Smooth muscle cell (in vitro differentiated cells): ENCODE measurements at regions not wholly inside any gene's neighbourhood (a gene's known extent, or its start where the extent isn't known, plus 50 kb on each side); places are given as distances from the start of the nearest gene placed in this dataset.
"Not testable (repeated sequence)": the region's sequence is repeated elsewhere in the genome, so short reads cannot be mapped to it uniquely, and the experiment has no call there.

Source experiments
- DNase-seq: peaks from one replicate; lab custom pipeline; 2025; ENCODE audit not compliant: unreplicated experiment; lab: John Stamatoyannopoulos, UW
- H2AFZ ChIP-seq: fragments of 200-600 bp; sonication (generic); 2 replicates; pipeline ENCODE4 v1.6.0; 2016; ENCODE audit warnings: antibody characterized with exemption, low read depth, mild to moderate bottlenecking
- H3F3A ChIP-seq: fragments of 200-600 bp; sonication (generic); 2 replicates; pipeline ENCODE4 v1.6.0; 2017; ENCODE audit warnings: antibody characterized with exemption, low read depth
- H3K27ac ChIP-seq: fragments of 200-600 bp; sonication (generic); 2 replicates; pipeline ENCODE4 v1.5.1; 2016; ENCODE audit warnings: low read depth, mild to moderate bottlenecking
- H3K27me3 ChIP-seq: fragments of 200-600 bp; sonication (generic); 2 replicates; pipeline ENCODE4 v1.6.1; 2016; ENCODE audit warnings: low read depth, mild to moderate bottlenecking
- H3K36me3 ChIP-seq: fragments of 200-600 bp; sonication (generic); 2 replicates; pipeline ENCODE4 v1.5.1; 2016; ENCODE audit warnings: low read depth
- H3K4me1 ChIP-seq: fragments of 200-600 bp; sonication (generic); 2 replicates; pipeline ENCODE4 v1.5.1; 2016; ENCODE audit warnings: low read depth
- H3K4me2 ChIP-seq: fragments of 200-600 bp; sonication (generic); 2 replicates; pipeline ENCODE4 v1.6.0; 2016; ENCODE audit warnings: mild to moderate bottlenecking
- H3K4me3 ChIP-seq: fragments of 200-600 bp; sonication (generic); 2 replicates; pipeline ENCODE4 v1.5.1; 2016; ENCODE audit warnings: mild to moderate bottlenecking
- H3K79me2 ChIP-seq: fragments of 200-600 bp; sonication (generic); 2 replicates; pipeline ENCODE4 v1.6.0; 2016; ENCODE audit warnings: low read depth, mild to moderate bottlenecking
- H3K9ac ChIP-seq: fragments of 200-600 bp; sonication (generic); 2 replicates; pipeline ENCODE4 v1.6.0; 2016; ENCODE audit warnings: low read depth
- H3K9me3 ChIP-seq: fragments of 200-600 bp; sonication (generic); replicated peaks from 2 replicates; pipeline ENCODE4 v1.5.1; 2016; ENCODE audit warnings: low read depth
- H4K20me1 ChIP-seq: fragments of 200-600 bp; sonication (generic); 2 replicates; pipeline ENCODE4 v1.6.0; 2016; ENCODE audit warnings: low read depth
- CTCF ChIP-seq: fragments of 200-600 bp; sonication (generic); IDR thresholded peaks from 2 replicates; pipeline ENCODE4 v1.5.1; 2017; ENCODE audit warnings: borderline replicate concordance, mild to moderate bottlenecking, antibody characterized with exemption; ENCODE audit not compliant: insufficient read depth, poor library complexity, severe bottlenecking
- WGBS: methylation state at CpG from one replicate; pipeline ENCODE4 v1.1.7; 2016; ENCODE audit warnings: low lambda C conversion rate; 5-methylcytosine and 5-hydroxymethylcytosine counted together

- no peak for TF ChIP-seq CTCF
- Histone ChIP-seq H3K9ac (no peak overlapping the region), H3K4me2 (no peak overlapping the region), H3K9me3 (no peaks in the 10 kb centered on the region), H2AFZ (no peak overlapping the region), H4K20me1 (no peaks in the 10 kb centered on the region), H3K27me3 (peaks cover 13% of the 10 kb centered on the region), H3K36me3 (no peaks in the 10 kb centered on the region), H3K79me2 (no peaks in the 10 kb centered on the region), H3K4me3 (no peak overlapping the region), H3K27ac (no peak overlapping the region), H3F3A (no peaks in the 10 kb centered on the region), H3K4me1 (no peaks in the 10 kb centered on the region)
- 94% methylated on average over 7 of the region's 7 CpGs for WGBS
- DNase-seq = no peak
These were observed 106.9 kb upstream of the RFX8 start for GRCh38 chr2:101581675-101582299.

GRCh38 chr2:101580528-101580927 lies 105.6 kb upstream of the RFX8 start:
- Histone ChIP-seq H3K4me1 (no peaks in the 10 kb centered on the region), H3K9me3 (no peaks in the 10 kb centered on the region), H3K4me2 (no peak overlapping the region), H3K79me2 (no peaks in the 10 kb centered on the region), H2AFZ (no peak overlapping the region), H3K36me3 (no peaks in the 10 kb centered on the region), H4K20me1 (no peaks in the 10 kb centered on the region), H3K9ac (no peak overlapping the region), H3F3A (no peaks in the 10 kb centered on the region), H3K4me3 (no peak overlapping the region), H3K27ac (no peak overlapping the region), H3K27me3 (peaks cover 13% of the 10 kb centered on the region)
- 93% methylated on average over 5 of the region's 5 CpGs for WGBS
- no peak for DNase-seq
- no peak for TF ChIP-seq CTCF

GRCh38 chr2:101578671-101579070 lies 103.8 kb upstream of the RFX8 start:
- Histone ChIP-seq H3K4me3 (no peak overlapping the region), H2AFZ (no peak overlapping the region), H3K27ac (no peak overlapping the region), H3K36me3 (no peaks in the 10 kb centered on the region), H3K79me2 (no peaks in the 10 kb centered on the region), H3K4me1 (no peaks in the 10 kb centered on the region), H4K20me1 (no peaks in the 10 kb centered on the region), H3K9me3 (no peaks in the 10 kb centered on the region), H3K4me2 (no peak overlapping the region), H3F3A (no peaks in the 10 kb centered on the region), H3K27me3 (peaks cover 13% of the 10 kb centered on the region), H3K9ac (no peak overlapping the region)
- DNase-seq = no peak
- WGBS = 100% methylated on average over 1 of the region's 1 CpG
- TF ChIP-seq CTCF = no peak

GRCh38 chr2:101578135-101578534 lies 103.2 kb upstream of the RFX8 start:
- not testable (repeated sequence) for H3K36me3 ChIP-seq, DNase-seq, H4K20me1 ChIP-seq, H3K4me2 ChIP-seq, H3K79me2 ChIP-seq, H2AFZ ChIP-seq, H3K4me3 ChIP-seq, H3K27ac ChIP-seq, H3K9ac ChIP-seq, H3K4me1 ChIP-seq, H3F3A ChIP-seq, H3K9me3 ChIP-seq
- WGBS = 94% methylated on average over 4 of the region's 4 CpGs
- peaks cover 13% of the 10 kb centered on the region for H3K27me3 ChIP-seq
